GM23338 (cell line): ENCODE measurements at regions not wholly inside any gene's neighbourhood (a gene's known extent, or its start where the extent isn't known, plus 50 kb on each side); places are given as distances from the start of the nearest gene placed in this dataset.

Experiments used
- ATAC-seq: fragments of 200-7000 bp; cut with Tn5 transposase; 3 replicates; pipeline ENCODE4 v1.9.1; 2020
- DNase-seq: peaks from one replicate; pipeline ENCODE4 v3.0.0-alpha.2; 2015; ENCODE audit warnings: low spot score
- H2AFZ ChIP-seq: fragments of 200-600 bp; sonication (generic); 2 replicates; pipeline ENCODE4 v1.8.0; 2016; ENCODE audit warnings: antibody characterized with exemption, mild to moderate bottlenecking, moderate library complexity
- H3F3A ChIP-seq: fragments of 200-600 bp; sonication (generic); replicated peaks from 2 replicates; pipeline ENCODE4 v1.8.0; 2017; ENCODE audit warnings: antibody characterized with exemption, mixed run types, low read depth
- H3K27ac ChIP-seq: fragments of 200-600 bp; sonication (generic); 2 replicates; pipeline ENCODE4 v1.6.1; 2016; ENCODE audit warnings: low read depth
- H3K27me3 ChIP-seq: fragments of 200-600 bp; sonication (generic); 2 replicates; pipeline ENCODE4 v1.8.0; 2016; ENCODE audit warnings: mild to moderate bottlenecking, mixed run types, moderate library complexity; ENCODE audit not compliant: insufficient read depth
- H3K36me3 ChIP-seq: fragments of 200-600 bp; sonication (generic); 2 replicates; pipeline ENCODE4 v1.8.0; 2016; ENCODE audit warnings: mild to moderate bottlenecking; ENCODE audit not compliant: insufficient read depth
- H3K4me1 ChIP-seq: fragments of 200-600 bp; sonication (generic); 2 replicates; pipeline ENCODE4 v1.8.0; 2016; ENCODE audit warnings: mild to moderate bottlenecking, moderate library complexity; ENCODE audit not compliant: insufficient read depth
- H3K4me2 ChIP-seq: fragments of 200-600 bp; sonication (generic); 2 replicates; pipeline ENCODE4 v1.7.1; 2017; ENCODE audit warnings: mixed run types
- H3K4me3 ChIP-seq: fragments of 200-600 bp; sonication (generic); 2 replicates; pipeline ENCODE4 v1.6.1; 2016; ENCODE audit warnings: mixed run types
- H3K79me2 ChIP-seq: fragments of 200-600 bp; sonication (generic); replicated peaks from 2 replicates; pipeline ENCODE4 v1.8.0; 2017; ENCODE audit warnings: mild to moderate bottlenecking; ENCODE audit not compliant: insufficient read depth
- H3K9me2 ChIP-seq: fragments of 200-600 bp; sonication (generic); 2 replicates; pipeline ENCODE4 v1.8.0; 2017; ENCODE audit not compliant: insufficient read depth
- H4K20me1 ChIP-seq: fragments of 200-600 bp; sonication (generic); replicated peaks from 2 replicates; pipeline ENCODE4 v1.8.0; 2017; ENCODE audit warnings: mild to moderate bottlenecking; ENCODE audit not compliant: insufficient read depth
- H3K27ac Mint-ChIP-seq: 2 replicates; pipeline ENCODE4 v1.8.0; 2020; ENCODE audit warnings: inconsistent platforms, mild to moderate bottlenecking, moderate library complexity, mixed read lengths
- H3K27me3 Mint-ChIP-seq: 3 replicates; pipeline ENCODE4 v1.8.0; 2022; ENCODE audit warnings: low read depth, mild to moderate bottlenecking, moderate library complexity, mixed read lengths, inconsistent platforms; ENCODE audit not compliant: insufficient read depth, poor library complexity
- H3K36me3 Mint-ChIP-seq: 3 replicates; pipeline ENCODE4 v1.8.0; 2021; ENCODE audit warnings: low read depth, mild to moderate bottlenecking, inconsistent platforms, moderate library complexity, mixed read lengths
- H3K4me1 Mint-ChIP-seq: 3 replicates; pipeline ENCODE4 v1.8.0; 2020; ENCODE audit warnings: mild to moderate bottlenecking, inconsistent platforms, mixed read lengths
- H3K4me3 Mint-ChIP-seq: 3 replicates; pipeline ENCODE4 v1.8.0; 2021; ENCODE audit warnings: moderate library complexity, mild to moderate bottlenecking, inconsistent platforms, mixed read lengths
- H3K9me3 Mint-ChIP-seq: 3 replicates; pipeline ENCODE4 v1.8.0; 2020; ENCODE audit warnings: moderate library complexity, mild to moderate bottlenecking, inconsistent platforms, mixed read lengths
- CREB1 ChIP-seq: fragments of 250-450 bp; sonication (Bioruptor Pico); IDR thresholded peaks from 2 replicates; pipeline ENCODE4 v1.5.0; 2020; ENCODE audit warnings: low read depth, mild to moderate bottlenecking, moderate library complexity
- EZH2 ChIP-seq: fragments of 200-600 bp; sonication (generic); IDR thresholded peaks from one replicate; pipeline ENCODE4 v1.8.0; 2017; ENCODE audit warnings: antibody characterized with exemption, mild to moderate bottlenecking, low read depth; ENCODE audit not compliant: unreplicated experiment
- EZH2phosphoT487 ChIP-seq: fragments of 200-600 bp; sonication (generic); IDR thresholded peaks from one replicate; pipeline ENCODE4 v1.8.1; 2018; ENCODE audit warnings: antibody characterized with exemption; ENCODE audit not compliant: unreplicated experiment
- JUNB ChIP-seq: IDR thresholded peaks from one replicate; pipeline ENCODE4 v1.6.1; 2016; ENCODE audit warnings: antibody characterized with exemption; ENCODE audit not compliant: unreplicated experiment
- ZNF114 ChIP-seq: fragments of 250-450 bp; sonication (Bioruptor Pico); IDR thresholded peaks from 2 replicates; pipeline ENCODE4 v1.5.0; 2020; ENCODE audit warnings: mild to moderate bottlenecking, moderate library complexity
- ZNF331 ChIP-seq: fragments of 250-450 bp; sonication (Bioruptor Pico); IDR thresholded peaks from 2 replicates; pipeline ENCODE4 v1.5.0; 2020; ENCODE audit warnings: low read depth, mild to moderate bottlenecking, moderate library complexity
- ZNF462 ChIP-seq: fragments of 250-450 bp; sonication (Bioruptor Pico); IDR thresholded peaks from 2 replicates; pipeline ENCODE4 v1.5.0; 2020; ENCODE audit warnings: mild to moderate bottlenecking, moderate library complexity

- peaks cover 10% of the 10 kb centered on the region for H3K27me3 Mint-ChIP-seq
- H3K36me3 Mint-ChIP-seq = peaks cover 2% of the 10 kb centered on the region; the same call in 1 of the 3 replicates
- H3K4me1 Mint-ChIP-seq = peaks cover 18% of the 10 kb centered on the region
- no peak overlapping the region for H3K4me3 Mint-ChIP-seq
- no peak overlapping the region for H2AFZ ChIP-seq
- H3K4me1 ChIP-seq = no peaks in the 10 kb centered on the region; the same call in 1 of the 2 replicates
- no peak for TF ChIP-seq ZNF462 (CRISPR knock-in tag)
- TF ChIP-seq ZNF114 (CRISPR knock-in tag) = no peak
- no peak for TF ChIP-seq EZH2phosphoT487
- TF ChIP-seq CREB1 (CRISPR knock-in tag) = no peak
- TF ChIP-seq JUNB = no peak
- TF ChIP-seq ZNF331 = no peak
- no peak for TF ChIP-seq EZH2
- no peaks in the 10 kb centered on the region for H3F3A ChIP-seq
- no peak for DNase-seq
- H4K20me1 ChIP-seq = no peaks in the 10 kb centered on the region
- H3K4me3 ChIP-seq = no peak overlapping the region
- no peaks in the 10 kb centered on the region for H3K9me2 ChIP-seq
- H3K4me2 ChIP-seq = no peak overlapping the region
- H3K9me3 Mint-ChIP-seq = 0 out of 3 replicates have a peak, but pooled peaks cover 3% of the 10 kb centered on the region
- no peak for ATAC-seq
- H3K27me3 ChIP-seq = peaks cover 14% of the 10 kb centered on the region; the same call in 1 of the 2 replicates
- no peak overlapping the region for H3K27ac Mint-ChIP-seq
- no peak overlapping the region for H3K27ac ChIP-seq
- H3K36me3 ChIP-seq = no peaks in the 10 kb centered on the region
- H3K79me2 ChIP-seq = no peaks in the 10 kb centered on the region
These were observed 170.4 kb upstream of the BCOR start for GRCh38 chrX:40268188-40268520.
